ENCODE measurements at regions not wholly inside any gene's neighbourhood (a gene's known extent, or its start where the extent isn't known, plus 50 kb on each side); places are given as distances from the start of the nearest gene placed in this dataset.
A peak's percentile ranks its signal among the peaks of the same experiment; 100 is the strongest.

DNA sequence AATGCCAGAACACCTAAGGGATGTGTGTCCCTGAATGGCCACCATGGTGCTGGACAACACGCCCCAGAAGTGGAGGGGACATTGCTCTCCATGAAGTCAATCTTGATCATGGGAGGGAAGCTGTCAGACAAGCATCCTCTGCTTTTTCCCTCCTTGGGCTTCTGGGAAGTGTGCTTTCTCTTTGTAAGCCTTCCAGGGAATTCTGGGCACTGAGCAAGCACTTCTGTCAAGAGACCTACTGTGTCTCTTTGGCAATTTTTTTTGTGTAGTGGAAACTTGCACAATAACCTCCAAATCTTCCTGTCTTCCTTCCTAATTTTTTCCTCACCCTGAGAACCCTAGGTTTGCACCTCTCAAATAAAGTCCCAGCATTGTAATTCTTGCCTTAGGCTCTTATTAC lies 132.0 kb downstream of the SEC61B start:
- no CpG with 5 or more reads among the region's 1 CpG for whole genome bisulfite sequencing, 2 donors (ENCODE audit: extremely low coverage in 2 of 2, insufficient read length in 2 of 2, insufficient replicate concordance in 1 of 2)
- no peak overlapping the region for H3K23ac ChIP-seq (ENCODE audit: low read depth, low read length, poor library complexity)
- H2AK5ac ChIP-seq (ENCODE audit: low read depth, low read length), result no peak overlapping the region
- no peak overlapping the region for H3K14ac ChIP-seq (ENCODE audit: low read length)
- no peak overlapping the region for H3K27ac ChIP-seq (replicated peaks; ENCODE audit: low read length)
- no peak overlapping the region for H3K18ac ChIP-seq (ENCODE audit: low read length)
- H3K36me3 ChIP-seq (replicated peaks in 1 of 2; ENCODE audit: control insufficient read depth in 2 of 2, insufficient read depth in 2 of 2, low read length in 2 of 2), result no peaks in the 10 kb centered on the region
- no peak overlapping the region for H2BK12ac ChIP-seq (ENCODE audit: low read length)
- DNase-seq (ENCODE audit: low spot score), result no peak
- H3K9ac ChIP-seq (ENCODE audit: low read depth, low read length, poor library complexity), result no peak overlapping the region
- H3K79me1 ChIP-seq (ENCODE audit: low read depth, low read length), result no peaks in the 10 kb centered on the region
- no peaks in the 10 kb centered on the region for H3K4me1 ChIP-seq (ENCODE audit: control insufficient read depth in 2 of 2, insufficient read depth in 1 of 2, low read depth in 1 of 2, low read length in 2 of 2)
- H4K91ac ChIP-seq (ENCODE audit: low read depth, low read length, poor library complexity), result no peak overlapping the region
- no peak overlapping the region for H2BK120ac ChIP-seq (ENCODE audit: low read depth, low read length)
- H3K4me3 ChIP-seq (ENCODE audit: low read length in 2 of 2), result no peak overlapping the region
- no peak overlapping the region for H3K4me2 ChIP-seq (ENCODE audit: insufficient read depth, low read length, poor library complexity, severe bottlenecking)
- no peak overlapping the region for H2BK15ac ChIP-seq (ENCODE audit: low read length)
- H2BK5ac ChIP-seq (ENCODE audit: low read length), result no peak overlapping the region
- no peak overlapping the region for H3K4ac ChIP-seq (ENCODE audit: low read length)
- H2AFZ ChIP-seq (ENCODE audit: low read length), result no peak overlapping the region
- H3K9me3 ChIP-seq (replicated peaks in 1 of 2; ENCODE audit: control insufficient read depth in 2 of 2, insufficient read depth in 1 of 2, low read depth in 1 of 2, low read length in 2 of 2), result no peaks in the 10 kb centered on the region
- H4K8ac ChIP-seq (ENCODE audit: low read depth, low read length), result no peak overlapping the region
- H3K27me3 ChIP-seq (ENCODE audit: control insufficient read depth in 3 of 3, insufficient read depth in 3 of 3, low read depth in 1 of 3, low read length in 3 of 3), result peaks cover 0 to 4% (median 3%) of the 10 kb centered on the region in 3 experiments

DNA sequence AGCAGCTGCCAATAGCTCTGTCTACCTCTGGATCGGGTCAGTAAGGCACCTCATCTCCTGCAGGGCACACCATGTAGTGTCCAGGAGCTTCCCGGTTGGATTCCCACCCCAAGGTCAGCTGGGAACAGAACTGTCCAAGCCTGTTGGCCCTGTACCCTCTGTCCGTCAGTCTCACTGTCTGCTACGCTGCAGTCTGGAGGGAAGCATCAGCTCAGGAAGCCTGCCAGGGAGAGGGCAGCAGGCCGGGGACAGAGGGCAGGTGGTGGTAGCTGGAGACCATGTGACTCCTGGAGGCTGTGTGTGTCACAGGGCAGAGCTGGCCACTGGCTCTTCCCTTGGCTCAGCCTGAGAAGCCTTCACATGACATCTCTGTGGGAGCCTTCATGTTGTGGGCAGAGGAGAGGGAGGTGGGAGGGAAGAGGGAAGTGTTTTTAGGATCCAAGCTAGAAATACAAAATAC lies 134.5 kb downstream of the SEC61B start:
- WGBS, 2 donors (ENCODE audit: extremely low coverage in 2 of 2, insufficient read length in 2 of 2, insufficient replicate concordance in 1 of 2), result no CpG with 5 or more reads among the region's 5 CpGs
- Histone ChIP-seq H4K91ac (ENCODE audit: low read depth, low read length, poor library complexity) (no peak overlapping the region), H3K27ac (replicated peaks; ENCODE audit: low read length) (no peak overlapping the region), H2BK12ac (ENCODE audit: low read length) (no peak overlapping the region), H3K9ac (ENCODE audit: low read depth, low read length, poor library complexity) (no peak overlapping the region), H2BK15ac (ENCODE audit: low read length) (no peak overlapping the region), H3K79me1 (ENCODE audit: low read depth, low read length) (no peaks in the 10 kb centered on the region), H3K18ac (ENCODE audit: low read length) (no peak overlapping the region), H3K4me2 (ENCODE audit: insufficient read depth, low read length, poor library complexity, severe bottlenecking) (no peak overlapping the region), H3K4me1 (ENCODE audit: control insufficient read depth in 2 of 2, insufficient read depth in 1 of 2, low read depth in 1 of 2, low read length in 2 of 2) (peaks cover 0 to 2% of the 10 kb centered on the region in 2 donors), H3K36me3 (replicated peaks in 1 of 2; ENCODE audit: control insufficient read depth in 2 of 2, insufficient read depth in 2 of 2, low read length in 2 of 2) (no peaks in the 10 kb centered on the region), H3K4me3 (ENCODE audit: low read length in 2 of 2) (no peak overlapping the region), H3K14ac (ENCODE audit: low read length) (peak overlapping the region; percentile 39), H2AFZ (ENCODE audit: low read length) (no peak overlapping the region), H2BK120ac (ENCODE audit: low read depth, low read length) (no peak overlapping the region), H4K8ac (ENCODE audit: low read depth, low read length) (no peak overlapping the region), H2BK5ac (ENCODE audit: low read length) (peak overlapping the region; percentile 42), H3K9me3 (replicated peaks in 1 of 2; ENCODE audit: control insufficient read depth in 2 of 2, insufficient read depth in 1 of 2, low read depth in 1 of 2, low read length in 2 of 2) (no peaks in the 10 kb centered on the region), H3K23ac (ENCODE audit: low read depth, low read length, poor library complexity) (peak overlapping the region; percentile 10), H3K27me3 (ENCODE audit: control insufficient read depth in 3 of 3, insufficient read depth in 3 of 3, low read depth in 1 of 3, low read length in 3 of 3) (peaks cover 0 to 22% (median 3%) of the 10 kb centered on the region in 3 experiments), H3K4ac (ENCODE audit: low read length) (peak overlapping the region; percentile 41), H2AK5ac (ENCODE audit: low read depth, low read length) (peak overlapping the region; percentile 9)
- DNase-seq (ENCODE audit: low spot score), result no peak

GRCh38 chr9:99357575-99357974 lies 135.5 kb downstream of the SEC61B start:
- no CpG with 5 or more reads among the region's 6 CpGs for WGBS, 2 donors (ENCODE audit: extremely low coverage in 2 of 2, insufficient read length in 2 of 2, insufficient replicate concordance in 1 of 2)
- H2BK120ac ChIP-seq (ENCODE audit: low read depth, low read length), result no peak overlapping the region

GRCh38 chr9:99358668-99359067 lies 136.6 kb downstream of the SEC61B start:
- H2AK5ac ChIP-seq (ENCODE audit: low read depth, low read length), result no peak overlapping the region
- no peak overlapping the region for H2BK120ac ChIP-seq (ENCODE audit: low read depth, low read length)
- DNase-seq (ENCODE audit: low spot score), result no peak
- H4K91ac ChIP-seq (ENCODE audit: low read depth, low read length, poor library complexity), result no peak overlapping the region
- H3K79me1 ChIP-seq (ENCODE audit: low read depth, low read length), result no peaks in the 10 kb centered on the region
- no peak overlapping the region for H3K4me2 ChIP-seq (ENCODE audit: insufficient read depth, low read length, poor library complexity, severe bottlenecking)
- H3K23ac ChIP-seq (ENCODE audit: low read depth, low read length, poor library complexity), result no peak overlapping the region
- no CpG with 5 or more reads among the region's 7 CpGs for WGBS, 2 donors (ENCODE audit: extremely low coverage in 2 of 2, insufficient read length in 2 of 2, insufficient replicate concordance in 1 of 2)
- H3K4me1 ChIP-seq (ENCODE audit: control insufficient read depth in 2 of 2, insufficient read depth in 1 of 2, low read depth in 1 of 2, low read length in 2 of 2), result peaks cover 0 to 6% of the 10 kb centered on the region in 2 donors
- H3K9ac ChIP-seq (ENCODE audit: low read depth, low read length, poor library complexity), result no peak overlapping the region
- H4K8ac ChIP-seq (ENCODE audit: low read depth, low read length), result no peak overlapping the region
- no peak overlapping the region for H2BK12ac ChIP-seq (ENCODE audit: low read length)
- no peak overlapping the region for H2AFZ ChIP-seq (ENCODE audit: low read length)
- peaks cover 0 to 38% (median 3%) of the 10 kb centered on the region in 3 experiments for H3K27me3 ChIP-seq (ENCODE audit: control insufficient read depth in 3 of 3, insufficient read depth in 3 of 3, low read depth in 1 of 3, low read length in 3 of 3)
- no peaks in the 10 kb centered on the region for H3K9me3 ChIP-seq (replicated peaks in 1 of 2; ENCODE audit: control insufficient read depth in 2 of 2, insufficient read depth in 1 of 2, low read depth in 1 of 2, low read length in 2 of 2)
- no peaks in the 10 kb centered on the region for H3K36me3 ChIP-seq (replicated peaks in 1 of 2; ENCODE audit: control insufficient read depth in 2 of 2, insufficient read depth in 2 of 2, low read length in 2 of 2)
- H3K18ac ChIP-seq (ENCODE audit: low read length), result no peak overlapping the region
- H2BK5ac ChIP-seq (ENCODE audit: low read length), result no peak overlapping the region
- no peak overlapping the region for H3K27ac ChIP-seq (replicated peaks; ENCODE audit: low read length)
- no peak overlapping the region for H3K4me3 ChIP-seq (ENCODE audit: low read length in 2 of 2)
- no peak overlapping the region for H2BK15ac ChIP-seq (ENCODE audit: low read length)
- H3K4ac ChIP-seq (ENCODE audit: low read length), result no peak overlapping the region
- H3K14ac ChIP-seq (ENCODE audit: low read length), result no peak overlapping the region

More at GRCh38 chr9:99357575-99357974, 135.5 kb downstream of the SEC61B start:
- Histone ChIP-seq H2AFZ (ENCODE audit: low read length) (no peak overlapping the region), H3K9ac (ENCODE audit: low read depth, low read length, poor library complexity) (no peak overlapping the region), H3K9me3 (replicated peaks in 1 of 2; ENCODE audit: control insufficient read depth in 2 of 2, insufficient read depth in 1 of 2, low read depth in 1 of 2, low read length in 2 of 2) (no peaks in the 10 kb centered on the region), H3K4me1 (ENCODE audit: control insufficient read depth in 2 of 2, insufficient read depth in 1 of 2, low read depth in 1 of 2, low read length in 2 of 2) (peaks cover 0 to 6% of the 10 kb centered on the region in 2 donors), H2BK12ac (ENCODE audit: low read length) (no peak overlapping the region), H3K27me3 (ENCODE audit: control insufficient read depth in 3 of 3, insufficient read depth in 3 of 3, low read depth in 1 of 3, low read length in 3 of 3) (peaks cover 0 to 30% (median 3%) of the 10 kb centered on the region in 3 experiments), H3K36me3 (replicated peaks in 1 of 2; ENCODE audit: control insufficient read depth in 2 of 2, insufficient read depth in 2 of 2, low read length in 2 of 2) (no peaks in the 10 kb centered on the region), H2AK5ac (ENCODE audit: low read depth, low read length) (no peak overlapping the region), H3K4me2 (ENCODE audit: insufficient read depth, low read length, poor library complexity, severe bottlenecking) (no peak overlapping the region), H3K4ac (ENCODE audit: low read length) (no peak overlapping the region), H3K18ac (ENCODE audit: low read length) (no peak overlapping the region), H2BK15ac (ENCODE audit: low read length) (no peak overlapping the region), H3K27ac (replicated peaks; ENCODE audit: low read length) (no peak overlapping the region), H3K4me3 (ENCODE audit: low read length in 2 of 2) (no peak overlapping the region), H4K8ac (ENCODE audit: low read depth, low read length) (no peak overlapping the region), H4K91ac (ENCODE audit: low read depth, low read length, poor library complexity) (no peak overlapping the region), H3K23ac (ENCODE audit: low read depth, low read length, poor library complexity) (no peak overlapping the region), H3K14ac (ENCODE audit: low read length) (no peak overlapping the region), H2BK5ac (ENCODE audit: low read length) (no peak overlapping the region), H3K79me1 (ENCODE audit: low read depth, low read length) (no peaks in the 10 kb centered on the region)
- no peak for DNase-seq (ENCODE audit: low spot score)

Measured in neuronal stem cell (in vitro differentiated cells).